ENCODE measurements at regions not wholly inside any gene's neighbourhood (a gene's known extent, or its start where the extent isn't known, plus 50 kb on each side); places are given as distances from the start of the nearest gene placed in this dataset.

DNA sequence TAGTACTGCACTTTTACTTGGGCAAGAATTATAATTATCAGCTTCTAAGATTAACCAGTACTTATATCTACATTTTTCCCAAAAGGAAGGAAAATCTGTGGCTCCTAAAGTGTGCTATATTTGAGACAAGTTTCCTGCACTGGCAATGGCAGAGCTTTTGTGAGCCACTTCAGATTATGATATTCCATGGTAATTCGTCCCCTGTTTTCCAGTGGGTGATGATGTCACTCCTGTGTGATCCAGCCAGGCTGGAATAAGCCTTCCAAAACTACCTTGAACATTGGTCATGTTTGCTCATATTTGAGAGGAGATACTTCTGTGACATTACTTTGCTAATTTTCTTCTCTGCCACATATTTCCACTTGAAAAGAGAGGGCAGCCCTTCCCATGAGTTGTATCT, 302.1 kb downstream of the MDFIC start:
- DNase-seq (ENCODE audit: low read depth, low spot score) (no peak), FAIRE-seq (no peak)
- intact Hi-C loops (cut with micrococcal nuclease): no loop called here
- no peak overlapping the region for H3K27ac ChIP-seq (ENCODE audit: insufficient read depth, low read depth, low read length)
- no TSS peak for BruUV-seq (replicated peaks)
- no peaks in the 10 kb centered on the region for H3K9me3 ChIP-seq (replicated peaks; ENCODE audit: control insufficient read depth, insufficient read depth, low read length)
- no peak for TF ChIP-seq JUN (IDR thresholded peaks at IDR 0.05; ENCODE audit: borderline replicate concordance, insufficient read depth, insufficient read length, low read depth)
- TF ChIP-seq FOS (IDR thresholded peaks at IDR 0.05; ENCODE audit: borderline replicate concordance, insufficient read depth, low read length): no peak
- TF ChIP-seq, protein P1, sequence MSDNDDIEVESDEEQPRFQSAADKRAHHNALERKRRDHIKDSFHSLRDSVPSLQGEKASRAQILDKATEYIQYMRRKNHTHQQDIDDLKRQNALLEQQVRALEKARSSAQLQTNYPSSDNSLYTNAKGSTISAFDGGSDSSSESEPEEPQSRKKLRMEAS (IDR thresholded peaks at IDR 0.05; ENCODE audit: insufficient read depth, insufficient read length): no peak
- TF ChIP-seq, protein P2, sequence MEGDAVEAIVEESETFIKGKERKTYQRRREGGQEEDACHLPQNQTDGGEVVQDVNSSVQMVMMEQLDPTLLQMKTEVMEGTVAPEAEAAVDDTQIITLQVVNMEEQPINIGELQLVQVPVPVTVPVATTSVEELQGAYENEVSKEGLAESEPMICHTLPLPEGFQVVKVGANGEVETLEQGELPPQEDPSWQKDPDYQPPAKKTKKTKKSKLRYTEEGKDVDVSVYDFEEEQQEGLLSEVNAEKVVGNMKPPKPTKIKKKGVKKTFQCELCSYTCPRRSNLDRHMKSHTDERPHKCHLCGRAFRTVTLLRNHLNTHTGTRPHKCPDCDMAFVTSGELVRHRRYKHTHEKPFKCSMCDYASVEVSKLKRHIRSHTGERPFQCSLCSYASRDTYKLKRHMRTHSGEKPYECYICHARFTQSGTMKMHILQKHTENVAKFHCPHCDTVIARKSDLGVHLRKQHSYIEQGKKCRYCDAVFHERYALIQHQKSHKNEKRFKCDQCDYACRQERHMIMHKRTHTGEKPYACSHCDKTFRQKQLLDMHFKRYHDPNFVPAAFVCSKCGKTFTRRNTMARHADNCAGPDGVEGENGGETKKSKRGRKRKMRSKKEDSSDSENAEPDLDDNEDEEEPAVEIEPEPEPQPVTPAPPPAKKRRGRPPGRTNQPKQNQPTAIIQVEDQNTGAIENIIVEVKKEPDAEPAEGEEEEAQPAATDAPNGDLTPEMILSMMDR (IDR thresholded peaks at IDR 0.05; ENCODE audit: extremely low read depth in 1 of 2, insufficient read depth in 1 of 2, low read depth in 1 of 2, low read length in 2 of 2): no peak
- no peak for TF ChIP-seq GATA2 (IDR thresholded peaks at IDR 0.05; ENCODE audit: insufficient read depth, insufficient read length, low read depth, low read length)
- no peak for TF ChIP-seq POLR2A (IDR thresholded peaks at IDR 0.05; ENCODE audit: low read depth, low read length)
- no peak for TF ChIP-seq EZH2 (IDR thresholded peaks at IDR 0.05; ENCODE audit: borderline replicate concordance, low read depth, low read length, severe bottlenecking)
- no peak for TF ChIP-seq POLR2AphosphoS5 (IDR thresholded peaks at IDR 0.05; ENCODE audit: insufficient read depth, low read depth, low read length)
- TF ChIP-seq MYC (IDR thresholded peaks at IDR 0.05; ENCODE audit: low read depth, low read length): no peak
- ChIA-PET CTCF (interaction anchor here (1.3 kb wide), 1 partner anchor 10 kb away, joined by 3 read pairs; no protein-coding TSS in a partner anchor), POLR2A (no interaction called here)
- no peak overlapping the region for H2AFZ ChIP-seq (ENCODE audit: low read depth, low read length)
- H3K4me2 ChIP-seq (ENCODE audit: insufficient read depth, low read length): no peak overlapping the region
- H3K4me3 ChIP-seq (replicated peaks in 1 of 3; ENCODE audit: insufficient read depth in 1 of 3, low read depth in 1 of 3, low read length in 3 of 3): no peak overlapping the region
- no peaks in the 10 kb centered on the region for H3K4me1 ChIP-seq (ENCODE audit: control insufficient read depth, extremely low read depth, insufficient read depth, low read length)
- no peaks in the 10 kb centered on the region for H3K79me2 ChIP-seq (ENCODE audit: control insufficient read depth, insufficient read depth, low read length)
- no peaks in the 10 kb centered on the region for H3K9me1 ChIP-seq (replicated peaks; ENCODE audit: control insufficient read depth, extremely low read depth, insufficient read depth, low read length)
- H4K20me1 ChIP-seq (replicated peaks; ENCODE audit: control insufficient read depth, extremely low read depth, insufficient read depth, low read length): no peaks in the 10 kb centered on the region
- H3K27me3 ChIP-seq (ENCODE audit: control insufficient read depth in 2 of 2, insufficient read depth in 2 of 2, low read length in 2 of 2): no peaks in the 10 kb centered on the region
- no peaks in the 10 kb centered on the region for H3K36me3 ChIP-seq (ENCODE audit: control insufficient read depth in 2 of 2, extremely low read depth in 1 of 2, insufficient read depth in 2 of 2, low read length in 2 of 2)
- dilution Hi-C loops (cut with MboI; ENCODE audit: extremely low pct_ligation_motif_present, low sequenced_read_pairs): no loop called here
- no peak overlapping the region for H3K9ac ChIP-seq (replicated peaks; ENCODE audit: extremely low read depth, insufficient read depth, low read length)

All from endothelial cell of umbilical vein (primary cell).